HEK293T (cell line): ENCODE measurements at regions not wholly inside any gene's neighbourhood (a gene's known extent, or its start where the extent isn't known, plus 50 kb on each side); places are given as distances from the start of the nearest gene placed in this dataset.
"Not testable (repeated sequence)": the region's sequence is repeated elsewhere in the genome, so short reads cannot be mapped to it uniquely, and the experiment has no call there.

Experiments used
- FOXK2 ChIP-seq: fragments of 450-650 bp; IDR thresholded peaks from 2 replicates; pipeline ENCODE4 v1.6.1; 2016; ENCODE audit warnings: mild to moderate bottlenecking
- LEF1 ChIP-seq: fragments of 450-650 bp; IDR thresholded peaks from 2 replicates; pipeline ENCODE4 v1.6.1; 2017; ENCODE audit warnings: mild to moderate bottlenecking, borderline replicate concordance
- SP1 ChIP-seq: fragments of 450-650 bp; IDR thresholded peaks from 2 replicates; pipeline ENCODE4 v1.6.1; 2017

GRCh38 chr14:87240319-87240718 lies 752.7 kb downstream of the GALC start:
- TF ChIP-seq LEF1, SP1, FOXK2: not testable (repeated sequence)
